ENCODE measurements at regions not wholly inside any gene's neighbourhood (a gene's known extent, or its start where the extent isn't known, plus 50 kb on each side); places are given as distances from the start of the nearest gene placed in this dataset.
"Not testable (repeated sequence)": the region's sequence is repeated elsewhere in the genome, so short reads cannot be mapped to it uniquely, and the experiment has no call there.

GRCh38 chr9:120308495-120308894 is 271.5 kb downstream of the CDK5RAP2 start:
- WGBS, 2 donors = 0 to 22% methylated on average over 1 to 3 of the region's 3 CpGs
- no peak for ATAC-seq

GRCh38 chr9:120307599-120307998 is 272.4 kb downstream of the CDK5RAP2 start:
- no peak overlapping the region for H3K4me3 ChIP-seq
- no peak overlapping the region for H3K27ac ChIP-seq
- H3K4me1 ChIP-seq = no peaks in the 10 kb centered on the region
- ATAC-seq (no peak), DNase-seq (no peak)
- intact Hi-C loops (cut with DNase I) = no loop called here
- H3K9me3 ChIP-seq = no peaks in the 10 kb centered on the region
- no peak for TF ChIP-seq POLR2A (IDR thresholded peaks at IDR 0.05)
- TF ChIP-seq CTCF (IDR thresholded peaks at IDR 0.05) = no peak
- H3K27me3 ChIP-seq = no peaks in the 10 kb centered on the region
- no peaks in the 10 kb centered on the region for H3K36me3 ChIP-seq (replicated peaks in 1 of 2; ENCODE audit: insufficient read depth in 1 of 2, low read depth in 2 of 2)
- 73 to 85% methylated on average over 2 of the region's 2 CpGs for WGBS, 2 donors

More at GRCh38 chr9:120308495-120308894, 271.5 kb downstream of the CDK5RAP2 start:
- intact Hi-C loops (cut with DNase I) = no loop called here
- Histone ChIP-seq H3K4me3 (no peak overlapping the region), H3K27me3 (no peaks in the 10 kb centered on the region), H3K36me3 (replicated peaks in 1 of 2; ENCODE audit: insufficient read depth in 1 of 2, low read depth in 2 of 2) (no peaks in the 10 kb centered on the region), H3K4me1 (no peaks in the 10 kb centered on the region), H3K9me3 (no peaks in the 10 kb centered on the region), H3K27ac (no peak overlapping the region)
- TF ChIP-seq POLR2A (IDR thresholded peaks at IDR 0.05) = no peak
- TF ChIP-seq CTCF (IDR thresholded peaks at IDR 0.05) = no peak
- DNase-seq = no peak

- Histone ChIP-seq H3K27me3 (no peaks in the 10 kb centered on the region), H3K27ac (no peak overlapping the region), H3K9me3 (no peaks in the 10 kb centered on the region), H3K4me3 (no peak overlapping the region), H3K4me1 (no peaks in the 10 kb centered on the region), H3K36me3 (replicated peaks in 1 of 2; ENCODE audit: insufficient read depth in 1 of 2, low read depth in 2 of 2) (no peaks in the 10 kb centered on the region)
- TF ChIP-seq CTCF (IDR thresholded peaks at IDR 0.05) = no peak
- TF ChIP-seq POLR2A (IDR thresholded peaks at IDR 0.05) = no peak
- no peak for DNase-seq
- WGBS, 2 donors = 72 to 76% methylated on average over 3 of the region's 3 CpGs
- ATAC-seq = no peak
- intact Hi-C loops (cut with DNase I) = no loop called here
These were observed 273.4 kb downstream of the CDK5RAP2 start for GRCh38 chr9:120306561-120306960.

GRCh38 chr9:120306088-120306487 is 273.9 kb downstream of the CDK5RAP2 start:
- intact Hi-C loops (cut with DNase I) = no loop called here
- ATAC-seq (no peak), DNase-seq (no peak)
- Histone ChIP-seq H3K9me3 (no peaks in the 10 kb centered on the region), H3K27ac (no peak overlapping the region), H3K4me3 (no peak overlapping the region), H3K4me1 (no peaks in the 10 kb centered on the region), H3K27me3 (no peaks in the 10 kb centered on the region), H3K36me3 (replicated peaks in 1 of 2; ENCODE audit: insufficient read depth in 1 of 2, low read depth in 2 of 2) (no peaks in the 10 kb centered on the region)
- 30 to 38% methylated on average over 3 of the region's 3 CpGs for WGBS, 2 donors
- TF ChIP-seq POLR2A (IDR thresholded peaks at IDR 0.05) (no peak), CTCF (IDR thresholded peaks at IDR 0.05) (no peak)

GRCh38 chr9:120304896-120305295 is 275.1 kb downstream of the CDK5RAP2 start:
- H3K27ac ChIP-seq; H3K27me3 ChIP-seq; ATAC-seq; H3K4me3 ChIP-seq; DNase-seq; intact Hi-C loops (cut with DNase I); H3K4me1 ChIP-seq; H3K9me3 ChIP-seq; H3K36me3 ChIP-seq (replicated peaks in 1 of 2; ENCODE audit: insufficient read depth in 1 of 2, low read depth in 2 of 2): not testable (repeated sequence)
- WGBS, 2 donors = 93% methylated on average over 11 of the region's 28 CpGs; no CpG with 5 or more reads in 1 of the 2 donors
